ENCODE measurements at regions not wholly inside any gene's neighbourhood (a gene's known extent, or its start where the extent isn't known, plus 50 kb on each side); places are given as distances from the start of the nearest gene placed in this dataset.
"Not testable (repeated sequence)": the region's sequence is repeated elsewhere in the genome, so short reads cannot be mapped to it uniquely, and the experiment has no call there.

- no peak for DNase-seq
Measured at GRCh38 chr7:112540839-112541577, 60.2 kb downstream of the LSMEM1 start.

GRCh38 chr7:112546723-112547513 is 66.1 kb downstream of the LSMEM1 start:
- no peak for DNase-seq

GRCh38 chr7:112547916-112548315 is 67.1 kb downstream of the LSMEM1 start:
- DNase-seq: no peak

- peak; percentile 9 to 38 for DNase-seq
Measured at GRCh38 chr7:112550468-112551060, 69.8 kb downstream of the LSMEM1 start.

GRCh38 chr7:112551521-112551920 is 70.7 kb downstream of the LSMEM1 start:
- not testable (repeated sequence) for DNase-seq

GRCh38 chr7:112554591-112554990 is 73.8 kb downstream of the LSMEM1 start:
- no peak for DNase-seq

GRCh38 chr7:112556633-112557032 is 75.8 kb downstream of the LSMEM1 start:
- DNase-seq: no peak

GRCh38 chr7:112566442-112567324 is 85.9 kb downstream of the LSMEM1 start:
- no peak for DNase-seq

GRCh38 chr7:112567388-112567787 is 86.6 kb downstream of the LSMEM1 start:
- DNase-seq: no peak

GRCh38 chr7:112571852-112572607 is 91.2 kb downstream of the LSMEM1 start:
- no peak for DNase-seq

GRCh38 chr7:112572669-112573301 is 92.0 kb downstream of the LSMEM1 start:
- no peak for DNase-seq

- no peak for DNase-seq
Measured at GRCh38 chr7:112573302-112574039, 92.7 kb downstream of the LSMEM1 start.

- no peak for DNase-seq
Measured at GRCh38 chr7:112575864-112576263, 95.1 kb downstream of the LSMEM1 start.

GRCh38 chr7:112579388-112579787 is 98.6 kb downstream of the LSMEM1 start:
- DNase-seq: no peak

- DNase-seq: no peak
Measured at GRCh38 chr7:112580717-112581435, 100.1 kb downstream of the LSMEM1 start.

- no peak for DNase-seq
Measured at GRCh38 chr7:112581529-112581928, 100.7 kb downstream of the LSMEM1 start.

GRCh38 chr7:112584290-112584689 is 103.5 kb downstream of the LSMEM1 start:
- no peak for DNase-seq

GRCh38 chr7:112587504-112587903 is 106.7 kb downstream of the LSMEM1 start:
- DNase-seq: no peak

GRCh38 chr7:112592565-112593263 is 111.9 kb downstream of the LSMEM1 start:
- DNase-seq: not testable (repeated sequence)

Data from activated CD4-positive, alpha-beta T cell treated with anti-CD3 and anti-CD28 coated beads for 4 hours (primary cell).